NCI-H2029 treated with DMSO at 0.1 percent for 48 hours (cell line): ENCODE measurements at regions not wholly inside any gene's neighbourhood (a gene's known extent, or its start where the extent isn't known, plus 50 kb on each side); places are given as distances from the start of the nearest gene placed in this dataset.
"Not testable (repeated sequence)": the region's sequence is repeated elsewhere in the genome, so short reads cannot be mapped to it uniquely, and the experiment has no call there.

Experiments
- DNase-seq: peaks from one replicate; lab custom pipeline; 2025; lab: John Stamatoyannopoulos, UW

GRCh38 chr5:179409806-179410205 lies 64.5 kb upstream of the ADAMTS2 start:
- no peak for DNase-seq

- no peak for DNase-seq
Measured at GRCh38 chr5:179408611-179409010, 63.4 kb upstream of the ADAMTS2 start.

- no peak for DNase-seq
Measured at GRCh38 chr5:179407191-179408175, 62.2 kb upstream of the ADAMTS2 start.

- DNase-seq = no peak
Measured at GRCh38 chr5:179406031-179406961, 61.0 kb upstream of the ADAMTS2 start.

GRCh38 chr5:179405426-179406030 lies 60.3 kb upstream of the ADAMTS2 start:
- DNase-seq = no peak

- DNase-seq = no peak
Measured at GRCh38 chr5:179405054-179405416, 59.8 kb upstream of the ADAMTS2 start.

GRCh38 chr5:179404321-179405053 lies 59.2 kb upstream of the ADAMTS2 start:
- DNase-seq = no peak

- DNase-seq = no peak
Measured at GRCh38 chr5:179403426-179404147, 58.3 kb upstream of the ADAMTS2 start.

- DNase-seq = not testable (repeated sequence)
Measured at GRCh38 chr5:179400435-179400834, 55.2 kb upstream of the ADAMTS2 start.

- DNase-seq = no peak
Measured at GRCh38 chr5:179400020-179400419, 54.8 kb upstream of the ADAMTS2 start.

- DNase-seq = not testable (repeated sequence)
Measured at GRCh38 chr5:179399327-179399726, 54.1 kb upstream of the ADAMTS2 start.

- no peak for DNase-seq
Measured at GRCh38 chr5:179397516-179397915, 52.3 kb upstream of the ADAMTS2 start.
